CD4-positive, alpha-beta memory T cell (primary cell): ENCODE measurements at regions not wholly inside any gene's neighbourhood (a gene's known extent, or its start where the extent isn't known, plus 50 kb on each side); places are given as distances from the start of the nearest gene placed in this dataset.

Source experiments
- CTCF ChIA-PET: fragments of 350-600 bp; sonication (Branson Sonifier 250); formaldehyde crosslinking; loops from one replicate; lab custom pipeline; 2021; ENCODE audit warnings: inconsistent platforms; ENCODE audit not compliant: partially characterized antibody; lab: Charles Lee
- POLR2A ChIA-PET: fragments of 350-600 bp; sonication (Branson Sonifier 250); formaldehyde crosslinking; loops from one replicate; lab custom pipeline; 2021; ENCODE audit not compliant: partially characterized antibody; lab: Charles Lee
- DNase-seq, 5 donors: peaks; one replicate each; pipeline versions ENCODE4 v3.0.0 to v3.0.0-alpha.2; 2020 to 2022; ENCODE audit warnings: mixed read lengths in 1 of 5
- H3K27ac ChIP-seq: one replicate; pipeline ENCODE4 v1.7.0; 2013; ENCODE audit warnings: low read depth, low read length
- H3K27me3 ChIP-seq: 2 replicates; pipeline ENCODE4 v1.7.0; 2013; ENCODE audit warnings: mild to moderate bottlenecking, low read length, moderate library complexity; ENCODE audit not compliant: insufficient read depth
- H3K36me3 ChIP-seq: 2 replicates; pipeline ENCODE4 v1.7.0; 2013; ENCODE audit warnings: mild to moderate bottlenecking, low read length, moderate library complexity; ENCODE audit not compliant: insufficient read depth
- H3K4me1 ChIP-seq: 2 replicates; pipeline ENCODE4 v1.7.0; 2013; ENCODE audit warnings: mild to moderate bottlenecking, low read length, moderate library complexity; ENCODE audit not compliant: insufficient read depth
- H3K4me3 ChIP-seq, 2 donors: one replicate each; pipeline ENCODE4 v1.7.0; 2013; ENCODE audit warnings: low read length in 2 of 2, mild to moderate bottlenecking in 1 of 2
- H3K9me3 ChIP-seq, 2 donors: one replicate each; pipeline ENCODE4 v1.7.0; 2013; ENCODE audit warnings: low read length in 2 of 2, control low read depth in 1 of 2; ENCODE audit not compliant: control insufficient read depth in 1 of 2
- H3K27ac Mint-ChIP-seq, 7 donors: one replicate each; pipeline ENCODE4 v1.8.0; 2020 to 2021; ENCODE audit warnings: mixed read lengths in 7 of 7, mild to moderate bottlenecking in 6 of 7, inconsistent platforms in 3 of 7, moderate library complexity in 3 of 7
- H3K27me3 Mint-ChIP-seq, 2 donors: one replicate each; pipeline ENCODE4 v1.8.0; 2020 to 2021; ENCODE audit warnings: mixed read lengths in 2 of 2
- H3K36me3 Mint-ChIP-seq, 2 donors: one replicate each; pipeline ENCODE4 v1.8.0; 2020 to 2021; ENCODE audit warnings: mixed read lengths in 2 of 2, inconsistent platforms in 1 of 2, mild to moderate bottlenecking in 1 of 2
- H3K4me1 Mint-ChIP-seq, 4 donors: one replicate each; pipeline ENCODE4 v1.8.0; 2020 to 2021; ENCODE audit warnings: mixed read lengths in 4 of 4, mild to moderate bottlenecking in 1 of 4
- H3K4me3 Mint-ChIP-seq, 8 donors: one replicate each; pipeline ENCODE4 v1.8.0; 2020 to 2021; ENCODE audit warnings: mixed read lengths in 8 of 8, mild to moderate bottlenecking in 7 of 8, moderate library complexity in 6 of 8, inconsistent platforms in 3 of 8
- H3K9me3 Mint-ChIP-seq, 8 donors: one replicate each; pipeline ENCODE4 v1.8.0; 2020 to 2021; ENCODE audit warnings: mixed read lengths in 8 of 8, mild to moderate bottlenecking in 5 of 8, inconsistent platforms in 3 of 8, moderate library complexity in 1 of 8
- intact Hi-C: fragments of 100-400 bp; cut with micrococcal nuclease; formaldehyde crosslinking; loops from one replicate; pipeline ENCODE4 v1.15.1; 2023

GRCh38 chr20:61024390-61024789 is 227.7 kb upstream of the CDH4 start:
- Histone ChIP-seq H3K4me3 (no peak overlapping the region), H3K27me3 (no peaks in the 10 kb centered on the region), H3K9me3 (no peaks in the 10 kb centered on the region), H3K4me1 (no peaks in the 10 kb centered on the region), H3K27ac (no peak overlapping the region), H3K36me3 (no peaks in the 10 kb centered on the region)
- Mint-ChIP-seq H3K27me3 (no peaks in the 10 kb centered on the region), H3K36me3 (no peaks in the 10 kb centered on the region), H3K4me3 (no peak overlapping the region), H3K4me1 (no peaks in the 10 kb centered on the region), H3K9me3 (peaks cover 0 to 12% (median 7%) of the 10 kb centered on the region in 8 donors), H3K27ac (no peak overlapping the region)
- ChIA-PET POLR2A (no interaction called here), CTCF (no interaction called here)
- DNase-seq = no peak
- intact Hi-C loops = no loop called here

DNA sequence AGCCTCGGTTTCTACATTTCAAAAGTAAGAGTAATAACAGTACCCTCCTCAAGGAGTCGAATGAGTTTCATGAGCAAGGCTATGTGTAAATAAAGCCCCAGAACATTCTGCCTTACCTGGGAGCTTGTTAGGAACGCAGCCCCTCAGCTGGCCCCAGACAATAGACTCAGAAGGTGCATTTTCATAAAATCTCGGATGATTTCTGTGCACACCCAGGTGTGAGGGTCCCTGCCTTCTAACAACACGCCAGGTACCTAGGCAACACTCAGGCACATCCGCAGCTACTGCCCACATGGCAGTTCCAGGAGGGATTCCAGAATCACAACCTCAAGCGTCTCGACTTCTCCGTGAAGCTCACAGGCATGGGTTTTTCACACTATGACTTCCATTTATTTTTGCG is 226.5 kb upstream of the CDH4 start:
- H3K4me1 Mint-ChIP-seq = no peaks in the 10 kb centered on the region
- intact Hi-C loops = no loop called here
- H3K27me3 ChIP-seq = no peaks in the 10 kb centered on the region
- H3K9me3 ChIP-seq = no peaks in the 10 kb centered on the region
- ChIA-PET CTCF (no interaction called here), POLR2A (no interaction called here)
- no peaks in the 10 kb centered on the region for H3K36me3 ChIP-seq
- no peaks in the 10 kb centered on the region for H3K36me3 Mint-ChIP-seq
- H3K4me3 Mint-ChIP-seq = no peak overlapping the region
- no peak overlapping the region for H3K4me3 ChIP-seq
- no peaks in the 10 kb centered on the region for H3K4me1 ChIP-seq
- H3K27me3 Mint-ChIP-seq = no peaks in the 10 kb centered on the region
- peaks cover 0 to 12% (median 7%) of the 10 kb centered on the region in 8 donors for H3K9me3 Mint-ChIP-seq
- no peak overlapping the region for H3K27ac ChIP-seq
- no peak overlapping the region for H3K27ac Mint-ChIP-seq
- DNase-seq = no peak

- POLR2A ChIA-PET = no interaction called here
These were observed 225.9 kb upstream of the CDH4 start for GRCh38 chr20:61026173-61026572.

GRCh38 chr20:61026731-61027130 is 225.3 kb upstream of the CDH4 start:
- H3K9me3 Mint-ChIP-seq = peaks cover 0 to 11% (median 7%) of the 10 kb centered on the region in 8 donors
- no peaks in the 10 kb centered on the region for H3K36me3 Mint-ChIP-seq
- no peaks in the 10 kb centered on the region for H3K4me1 Mint-ChIP-seq
- H3K36me3 ChIP-seq = no peaks in the 10 kb centered on the region
- no peak for DNase-seq
- POLR2A ChIA-PET = no interaction called here
- intact Hi-C loops = no loop called here
- H3K4me3 ChIP-seq = no peak overlapping the region
- CTCF ChIA-PET = no interaction called here
- H3K4me1 ChIP-seq = no peaks in the 10 kb centered on the region
- H3K27ac Mint-ChIP-seq = no peak overlapping the region
- H3K27me3 ChIP-seq = no peaks in the 10 kb centered on the region
- no peaks in the 10 kb centered on the region for H3K9me3 ChIP-seq
- H3K27me3 Mint-ChIP-seq = no peaks in the 10 kb centered on the region
- H3K27ac ChIP-seq = no peak overlapping the region
- no peak overlapping the region for H3K4me3 Mint-ChIP-seq

More at GRCh38 chr20:61026173-61026572, 225.9 kb upstream of the CDH4 start:
- intact Hi-C loops = no loop called here
- H3K36me3 ChIP-seq = no peaks in the 10 kb centered on the region
- Mint-ChIP-seq H3K27me3 (no peaks in the 10 kb centered on the region), H3K4me1 (no peaks in the 10 kb centered on the region), H3K27ac (no peak overlapping the region), H3K9me3 (peaks cover 0 to 11% (median 7%) of the 10 kb centered on the region in 8 donors), H3K4me3 (no peak overlapping the region), H3K36me3 (no peaks in the 10 kb centered on the region)
- H3K27me3 ChIP-seq = no peaks in the 10 kb centered on the region
- DNase-seq = no peak
- H3K4me3 ChIP-seq = no peak overlapping the region
- H3K27ac ChIP-seq = no peak overlapping the region
- H3K4me1 ChIP-seq = no peaks in the 10 kb centered on the region
- H3K9me3 ChIP-seq = no peaks in the 10 kb centered on the region
- CTCF ChIA-PET = no interaction called here

- intact Hi-C loops = no loop called here
- no peaks in the 10 kb centered on the region for H3K4me1 Mint-ChIP-seq
- no peak for DNase-seq
- ChIA-PET POLR2A (no interaction called here), CTCF (no interaction called here)
- no peaks in the 10 kb centered on the region for H3K27me3 ChIP-seq
- peaks cover 0 to 11% (median 7%) of the 10 kb centered on the region in 8 donors for H3K9me3 Mint-ChIP-seq
- no peak overlapping the region for H3K4me3 ChIP-seq
- H3K36me3 Mint-ChIP-seq = no peaks in the 10 kb centered on the region
- no peak overlapping the region for H3K27ac Mint-ChIP-seq
- H3K9me3 ChIP-seq = no peaks in the 10 kb centered on the region
- no peak overlapping the region for H3K4me3 Mint-ChIP-seq
- H3K4me1 ChIP-seq = no peaks in the 10 kb centered on the region
- H3K27ac ChIP-seq = no peak overlapping the region
- no peaks in the 10 kb centered on the region for H3K27me3 Mint-ChIP-seq
- H3K36me3 ChIP-seq = no peaks in the 10 kb centered on the region
These were observed 224.8 kb upstream of the CDH4 start for GRCh38 chr20:61027218-61027617.

DNA sequence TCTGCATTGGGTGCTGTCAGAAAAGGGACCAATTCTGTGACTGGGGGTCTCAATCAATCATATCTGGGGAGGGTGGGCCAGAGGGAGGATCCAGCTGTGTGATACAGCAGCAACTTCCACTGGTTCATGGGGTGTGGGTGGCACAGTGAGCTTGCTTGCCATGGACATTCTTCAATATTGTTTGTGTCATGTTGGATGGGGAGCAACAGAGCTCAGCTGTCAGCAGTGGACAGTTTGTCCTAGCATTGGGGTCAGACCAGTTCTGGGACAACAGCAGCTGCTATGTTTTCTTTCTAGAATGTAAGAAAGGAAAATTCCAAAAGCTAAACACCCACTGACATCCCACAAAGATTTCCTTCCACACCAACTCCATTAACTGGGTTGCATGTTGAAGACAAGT is 221.9 kb upstream of the CDH4 start:
- no peak overlapping the region for H3K27ac Mint-ChIP-seq
- H3K36me3 ChIP-seq = no peaks in the 10 kb centered on the region
- no peak for DNase-seq
- H3K27ac ChIP-seq = no peak overlapping the region
- no peaks in the 10 kb centered on the region for H3K4me1 Mint-ChIP-seq
- no peaks in the 10 kb centered on the region for H3K27me3 Mint-ChIP-seq
- H3K4me3 ChIP-seq = no peak overlapping the region
- CTCF ChIA-PET = no interaction called here
- POLR2A ChIA-PET = no interaction called here
- H3K9me3 ChIP-seq = no peaks in the 10 kb centered on the region
- no peak overlapping the region for H3K4me3 Mint-ChIP-seq
- H3K27me3 ChIP-seq = no peaks in the 10 kb centered on the region
- H3K4me1 ChIP-seq = no peaks in the 10 kb centered on the region
- intact Hi-C loops = no loop called here
- H3K36me3 Mint-ChIP-seq = no peaks in the 10 kb centered on the region
- peaks cover 0 to 11% (median 7%) of the 10 kb centered on the region in 8 donors for H3K9me3 Mint-ChIP-seq

DNA sequence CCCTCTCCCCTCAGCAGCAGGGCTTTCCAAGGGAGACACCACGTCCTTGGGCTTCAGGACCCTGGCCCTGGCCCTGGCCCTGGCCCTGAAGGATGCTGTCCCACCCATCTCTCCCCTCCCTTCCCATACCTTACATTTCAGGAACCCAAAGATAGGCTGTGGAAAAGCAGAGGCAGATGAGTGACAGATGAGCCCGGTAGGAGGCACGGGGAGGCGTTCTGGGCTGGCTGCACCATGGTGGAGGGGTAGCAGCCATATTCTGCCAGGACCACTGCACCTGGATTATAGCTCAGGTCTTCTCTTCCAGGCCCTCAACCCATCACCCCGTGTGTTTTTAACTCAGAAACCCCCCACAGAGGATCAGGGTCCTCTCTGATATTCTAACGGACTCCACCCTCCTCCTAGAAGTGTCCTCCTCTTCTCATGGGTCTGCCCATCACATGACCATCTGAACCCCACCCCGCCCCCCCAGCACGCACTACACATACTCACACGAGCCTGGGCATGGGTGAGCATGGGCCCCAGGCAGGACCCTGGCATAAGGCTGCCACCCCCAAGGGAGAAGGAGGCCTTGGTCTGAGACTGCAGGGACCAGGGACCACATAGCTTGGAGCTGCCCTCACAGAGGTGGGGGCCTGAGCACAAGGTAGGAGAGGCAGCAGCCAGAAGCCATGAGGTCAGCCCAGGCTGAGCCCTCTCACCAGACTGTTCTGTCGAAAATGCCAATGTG is 220.8 kb upstream of the CDH4 start:
- H3K27ac Mint-ChIP-seq = no peak overlapping the region
- no peaks in the 10 kb centered on the region for H3K4me1 Mint-ChIP-seq
- H3K36me3 Mint-ChIP-seq = no peaks in the 10 kb centered on the region
- Histone ChIP-seq H3K4me3 (no peak overlapping the region), H3K36me3 (no peaks in the 10 kb centered on the region), H3K27me3 (no peaks in the 10 kb centered on the region), H3K27ac (no peak overlapping the region), H3K9me3 (no peaks in the 10 kb centered on the region), H3K4me1 (no peaks in the 10 kb centered on the region)
- POLR2A ChIA-PET = no interaction called here
- no peak for DNase-seq
- CTCF ChIA-PET = no interaction called here
- H3K27me3 Mint-ChIP-seq = no peaks in the 10 kb centered on the region
- H3K9me3 Mint-ChIP-seq = peaks cover 0 to 9% (median 7%) of the 10 kb centered on the region in 8 donors
- intact Hi-C loops = no loop called here
- H3K4me3 Mint-ChIP-seq = no peak overlapping the region
